SHP77 (cell line): ENCODE measurements at regions not wholly inside any gene's neighbourhood (a gene's known extent, or its start where the extent isn't known, plus 50 kb on each side); places are given as distances from the start of the nearest gene placed in this dataset.
A peak's percentile ranks its signal among the peaks of the same experiment; 100 is the strongest.
"Not testable (repeated sequence)": the region's sequence is repeated elsewhere in the genome, so short reads cannot be mapped to it uniquely, and the experiment has no call there.

Source experiments
- DNase-seq, 2 experiments: peaks; one replicate each; lab custom pipeline; 2025; lab: John Stamatoyannopoulos, UW

DNA sequence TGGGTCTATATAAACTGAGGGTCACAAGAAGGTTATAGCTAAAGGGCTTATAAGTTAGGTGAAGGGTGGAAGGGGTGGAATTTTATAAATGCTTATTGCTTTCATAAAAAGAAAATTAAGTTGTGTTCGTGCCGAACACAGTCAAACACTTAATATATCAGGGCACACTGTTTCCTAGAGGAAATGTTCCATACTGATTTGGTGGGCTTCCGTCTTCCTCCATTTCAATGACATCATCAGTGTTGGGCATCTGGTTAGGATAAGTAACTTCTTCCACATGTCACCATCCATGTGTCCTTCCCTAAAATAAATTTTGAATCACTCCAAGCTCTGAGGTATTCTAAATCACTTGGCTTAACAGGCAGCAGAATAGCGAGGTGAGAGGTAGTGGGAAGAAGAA lies 466.4 kb downstream of the MED13L start:
- no peak for DNase-seq

DNA sequence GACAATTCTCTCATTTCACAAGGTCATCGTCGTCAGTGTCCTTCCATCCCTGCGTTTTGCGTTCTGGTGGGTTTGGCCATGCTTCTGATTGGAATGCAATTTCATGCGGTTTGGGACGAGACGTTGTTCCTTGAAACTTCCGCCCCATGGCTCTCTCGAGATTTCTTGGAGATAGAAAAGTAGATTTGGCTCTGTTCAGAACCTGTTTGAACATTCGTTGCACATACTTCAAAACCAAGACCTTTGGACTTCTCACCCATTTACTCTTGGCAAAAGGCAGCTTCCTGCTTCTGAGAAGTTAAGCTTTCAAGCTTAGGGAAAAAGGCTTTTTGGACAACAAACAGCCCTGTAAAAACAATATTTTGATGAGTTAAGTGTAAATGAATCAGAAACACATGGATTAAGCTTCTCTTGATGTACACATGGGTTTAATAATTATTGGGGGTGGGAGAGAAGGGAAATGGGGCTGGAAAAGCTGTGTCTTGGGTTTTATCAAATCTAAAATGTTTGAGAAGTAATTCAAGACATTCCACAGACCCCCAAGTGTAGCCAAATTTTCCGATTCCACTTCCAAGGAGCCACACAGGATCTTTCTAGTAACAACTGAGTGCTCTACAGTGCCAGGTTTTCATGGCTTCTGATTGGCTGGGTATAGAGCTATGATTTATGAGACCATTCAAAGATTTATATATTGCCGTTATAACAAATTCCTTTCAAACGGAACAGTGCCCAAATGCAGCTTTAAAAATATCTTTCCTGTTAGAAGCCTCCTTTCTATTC lies 467.2 kb downstream of the MED13L start:
- no peak for DNase-seq

DNA sequence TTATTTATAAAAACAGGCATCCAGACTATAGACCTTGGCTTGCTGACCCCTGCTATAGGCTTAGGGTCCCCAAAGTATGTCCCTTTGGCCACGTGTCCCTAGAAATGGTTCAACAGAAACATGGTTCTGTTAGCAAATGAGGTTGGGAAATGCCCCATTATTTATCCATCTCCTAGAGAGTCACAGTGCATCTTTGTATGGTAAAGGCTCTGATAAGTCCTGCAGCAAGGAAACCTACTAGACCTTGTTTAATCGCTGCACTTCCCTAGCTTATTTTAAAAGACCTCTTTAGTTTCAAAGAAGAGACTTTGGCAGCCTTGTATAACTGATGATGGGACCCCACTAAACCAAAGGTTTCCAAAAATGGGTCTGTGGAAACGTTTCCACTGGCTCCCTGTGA lies 471.5 kb downstream of the MED13L start:
- no peak for DNase-seq

DNA sequence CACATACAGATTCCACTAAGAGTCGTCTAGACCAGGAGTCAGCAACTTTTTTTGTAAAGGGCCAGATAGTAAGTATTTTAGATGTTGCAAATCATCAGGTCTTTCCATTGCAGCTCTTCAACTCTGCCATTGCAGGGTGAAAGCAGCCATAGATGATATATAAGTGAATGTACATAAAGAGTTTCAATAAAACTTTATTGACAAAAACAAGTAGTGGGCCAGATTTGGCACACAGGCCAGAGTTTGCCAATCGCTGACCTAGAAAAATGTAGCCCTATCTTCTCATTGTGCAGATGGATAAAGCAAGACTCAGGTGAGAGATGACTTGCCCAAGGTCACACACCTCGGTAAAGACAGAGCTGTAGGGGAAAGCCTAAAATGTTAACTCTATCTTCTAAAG lies 474.7 kb downstream of the MED13L start:
- no peak for DNase-seq

DNA sequence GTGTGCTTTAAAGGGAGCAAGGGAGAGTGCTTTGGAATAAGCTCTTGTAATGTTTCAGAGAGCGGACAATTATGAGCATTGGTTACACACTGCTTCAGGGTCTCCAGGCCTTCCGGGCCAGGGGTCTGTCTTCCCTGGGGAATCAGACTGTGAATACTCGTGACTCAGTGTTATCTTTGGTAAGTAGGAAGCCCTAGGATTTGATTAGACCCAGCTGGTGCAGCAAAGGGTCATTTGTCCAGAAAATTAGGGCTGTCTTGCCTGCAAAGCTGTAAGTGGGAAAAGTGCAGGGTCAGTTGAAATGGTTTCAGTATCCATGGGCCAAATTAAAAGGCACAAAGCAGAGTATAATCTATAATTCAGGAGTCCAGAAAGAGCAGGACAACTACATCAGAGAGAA lies 475.6 kb downstream of the MED13L start:
- no peak for DNase-seq

DNA sequence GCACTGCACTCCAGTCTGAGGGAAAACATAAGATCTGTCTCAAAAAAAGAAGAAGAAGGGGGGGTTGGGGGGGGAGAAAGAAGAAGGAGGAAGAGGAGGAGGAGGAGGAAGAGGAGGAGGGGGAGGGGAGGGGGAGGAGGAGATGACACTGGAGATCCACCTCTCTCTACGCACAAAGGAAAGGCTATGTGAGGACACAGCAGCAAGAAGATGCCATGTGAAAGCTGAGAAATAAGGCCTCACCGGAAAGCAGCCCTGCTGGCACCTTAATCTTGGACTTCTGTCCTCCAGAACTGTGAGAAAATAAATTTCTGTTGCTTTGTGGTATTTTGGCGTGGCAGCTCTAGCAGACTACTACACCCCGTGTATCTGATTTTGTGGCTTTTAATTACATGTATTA lies 477.9 kb downstream of the MED13L start:
- no peak for DNase-seq

DNA sequence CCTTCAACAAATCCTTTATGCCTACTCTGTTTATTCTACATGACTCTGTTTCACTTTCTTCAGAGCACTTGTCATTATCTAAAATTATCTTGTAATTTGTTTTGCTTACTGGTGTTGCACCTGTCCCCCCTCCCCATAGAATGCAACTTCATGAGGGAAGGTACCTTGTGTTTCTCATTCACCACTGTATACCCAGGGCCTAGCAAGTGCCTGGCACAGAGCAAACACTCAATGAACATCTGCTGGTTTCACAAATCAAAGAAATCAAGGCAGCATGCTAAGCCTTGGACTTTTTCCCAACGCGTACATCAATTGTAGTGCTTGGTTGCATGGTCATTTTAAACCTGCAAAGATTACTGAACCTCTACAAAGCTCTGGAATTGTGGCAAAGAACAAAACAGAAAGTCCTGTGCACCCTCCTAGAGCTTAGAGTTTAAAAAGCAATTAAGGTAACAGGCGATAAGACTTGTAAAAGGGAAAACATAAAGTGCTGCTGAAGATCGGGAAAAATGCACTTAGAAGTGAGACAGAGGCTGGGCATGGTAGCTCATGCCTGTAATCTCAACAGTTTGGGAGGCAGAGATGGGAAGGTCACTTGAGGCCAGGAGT lies 479.1 kb downstream of the MED13L start:
- peak in 1 of 2 experiments; percentile 11 for DNase-seq

DNA sequence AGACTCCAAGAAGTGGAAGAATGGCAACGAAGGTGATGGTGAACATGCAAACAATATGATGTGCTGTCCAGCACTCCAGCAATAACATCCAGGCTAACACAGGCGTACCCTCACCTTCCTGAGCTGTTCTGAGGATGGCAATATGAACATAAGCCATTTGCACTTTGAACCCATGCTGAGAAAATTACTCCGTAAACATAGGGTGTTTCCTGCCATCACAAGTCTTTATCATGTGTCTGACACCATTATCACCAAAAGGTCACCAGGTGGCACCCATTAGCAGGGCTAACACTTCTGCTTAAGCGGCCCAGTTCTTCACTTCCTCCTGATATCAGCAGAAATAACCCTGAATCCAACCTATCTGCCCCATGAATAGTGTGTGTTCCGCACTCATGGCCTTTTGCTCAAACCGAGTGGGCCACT lies 482.8 kb downstream of the MED13L start:
- no peak for DNase-seq

DNA sequence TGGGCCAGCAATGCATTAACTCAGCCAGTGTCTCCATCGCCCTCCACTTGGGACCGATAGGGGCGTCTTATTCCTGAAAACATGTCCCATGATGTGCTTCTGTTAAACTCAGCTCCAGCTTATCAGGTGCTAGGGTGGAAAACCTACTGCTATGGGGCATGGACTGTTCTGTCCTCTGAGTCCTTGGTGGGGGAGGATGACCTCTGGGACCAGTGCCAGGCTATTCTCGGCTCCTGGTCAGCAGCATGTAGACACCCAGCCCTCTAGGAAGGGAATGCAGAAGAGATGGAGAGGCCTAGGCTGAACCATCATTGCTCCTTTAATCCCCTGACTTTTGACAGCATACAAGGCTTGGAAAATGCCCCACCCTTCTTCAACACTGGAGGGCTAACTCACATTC lies 486.2 kb downstream of the MED13L start:
- no peak for DNase-seq

DNA sequence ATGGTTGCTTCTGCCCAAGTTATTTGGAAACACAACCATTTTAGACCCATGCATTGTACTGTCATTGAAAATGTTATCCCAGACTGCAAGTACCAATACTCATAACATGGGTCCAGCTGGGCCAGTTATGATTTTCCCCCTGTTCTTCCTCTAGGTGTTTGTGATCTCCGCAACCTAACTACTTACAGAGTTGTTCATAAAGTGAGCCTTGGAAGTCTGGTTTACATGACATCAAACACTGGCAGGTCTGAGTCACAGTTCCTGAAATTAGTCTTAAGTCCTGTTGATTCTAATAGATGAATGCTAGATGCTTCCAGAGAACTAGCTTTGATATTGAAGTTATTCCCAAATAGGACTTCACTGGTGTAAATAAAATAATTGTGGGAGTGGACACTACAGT lies 487.0 kb downstream of the MED13L start:
- DNase-seq, result no peak

DNA sequence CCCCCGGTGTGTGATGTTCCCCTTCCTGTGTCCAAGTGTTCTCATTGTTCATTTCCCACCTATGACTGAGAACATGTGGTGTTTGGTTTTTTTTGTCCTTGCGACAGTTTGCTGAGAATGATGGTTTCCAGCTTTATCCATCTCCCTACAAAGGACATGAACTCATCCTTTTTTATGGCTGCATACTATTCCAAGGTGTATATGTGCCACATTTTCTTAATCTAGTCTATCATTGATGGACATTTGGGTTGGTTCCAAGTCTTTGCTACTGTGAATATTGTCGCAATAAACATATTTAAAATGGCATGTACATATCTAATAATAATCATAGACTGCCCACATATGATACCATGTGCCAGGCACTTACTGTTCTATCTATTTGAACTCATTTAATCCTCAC lies 491.0 kb downstream of the MED13L start:
- not testable (repeated sequence) for DNase-seq

DNA sequence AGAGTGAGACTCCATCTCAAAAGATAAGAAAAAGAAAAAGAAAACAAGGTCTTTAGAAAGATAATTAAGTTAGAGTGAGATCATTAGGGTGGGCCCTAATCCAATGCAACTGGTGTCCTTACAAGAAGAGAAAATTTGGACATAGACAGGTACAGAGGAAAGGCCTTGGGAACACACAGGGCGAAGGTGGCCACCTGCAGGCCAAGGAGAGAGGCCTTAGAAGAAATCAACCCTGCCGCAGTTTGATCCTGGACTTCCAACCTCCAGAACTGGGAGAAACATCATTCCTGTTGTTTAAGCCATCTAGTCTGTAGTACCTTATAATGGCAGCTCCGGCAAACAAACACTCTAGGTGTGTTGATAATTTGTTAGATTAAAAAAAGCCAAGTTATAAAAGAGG lies 491.9 kb downstream of the MED13L start:
- DNase-seq, result no peak

DNA sequence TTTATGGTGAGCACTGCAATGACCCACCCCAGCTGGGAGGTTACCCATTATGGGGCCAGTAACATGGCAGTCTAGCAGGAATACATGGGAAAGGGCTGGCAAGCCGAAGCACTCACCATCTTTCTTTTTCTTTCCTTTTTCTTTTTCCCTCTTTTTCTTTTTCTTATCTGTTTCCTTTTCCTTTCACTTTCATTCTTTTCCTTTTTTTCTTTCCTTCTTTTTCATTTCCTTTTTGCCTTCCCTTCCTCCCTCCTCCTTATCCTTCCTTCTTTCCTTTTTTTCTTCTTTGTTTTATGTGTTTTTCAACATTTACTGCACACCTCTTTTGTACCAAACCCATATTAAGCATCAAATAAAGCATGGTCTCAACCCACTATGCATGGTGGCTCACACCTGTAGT lies 501.1 kb downstream of the MED13L start:
- DNase-seq, result no peak

DNA sequence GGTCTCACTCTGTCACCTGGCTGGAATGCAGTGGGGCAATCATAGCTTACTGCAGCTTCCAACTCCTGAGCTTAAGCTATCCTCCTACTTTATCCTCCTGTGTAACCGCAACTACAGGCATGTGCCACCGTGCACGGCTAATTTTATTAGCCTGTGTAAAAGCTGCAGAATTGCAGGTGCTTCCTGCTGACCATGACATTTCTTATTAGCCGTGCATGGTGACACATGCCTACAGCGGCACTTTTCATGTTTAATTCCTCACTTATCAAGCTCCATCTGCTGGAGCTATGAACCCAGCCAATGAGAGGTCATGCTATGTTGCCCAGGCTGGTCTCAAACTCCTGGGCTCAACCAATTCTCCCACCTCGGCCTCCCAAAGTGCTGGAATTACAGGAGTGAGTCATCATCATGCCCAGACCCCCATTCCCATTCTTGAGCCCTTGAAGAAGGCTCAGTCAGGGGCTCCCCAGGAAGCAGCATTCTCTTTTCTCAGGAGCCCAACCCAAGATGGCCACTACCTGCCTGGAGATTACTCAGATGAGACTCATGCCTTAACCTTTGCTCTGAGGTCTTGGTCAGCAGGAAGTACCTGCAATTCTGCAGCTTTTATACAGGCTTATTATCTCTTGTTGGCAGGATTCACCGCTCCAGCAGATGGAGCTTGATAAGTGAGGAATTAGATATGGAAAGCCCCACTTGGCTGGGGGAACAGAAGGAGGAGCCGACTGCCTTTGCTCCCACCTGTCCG lies 503.2 kb downstream of the MED13L start:
- no peak for DNase-seq

DNA sequence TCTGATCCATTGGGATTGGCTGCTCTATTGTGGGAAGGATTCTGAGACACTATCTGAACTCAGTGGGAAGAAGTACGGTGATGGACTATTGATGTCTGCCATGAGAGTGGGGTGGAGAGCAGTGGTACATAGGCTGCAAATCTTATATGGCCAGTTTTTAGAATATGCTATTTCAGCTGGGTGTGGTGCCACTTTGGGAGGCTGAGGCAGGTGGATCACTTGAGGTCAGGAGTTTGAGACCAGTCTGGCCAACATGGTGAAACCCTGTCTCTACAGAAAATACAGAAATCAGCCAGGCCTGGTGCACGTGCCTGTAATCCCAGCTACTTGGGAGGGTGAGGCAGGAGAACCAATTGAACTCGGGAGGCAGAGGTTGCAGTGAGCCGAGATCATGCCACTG lies 505.9 kb downstream of the MED13L start:
- no peak for DNase-seq

DNA sequence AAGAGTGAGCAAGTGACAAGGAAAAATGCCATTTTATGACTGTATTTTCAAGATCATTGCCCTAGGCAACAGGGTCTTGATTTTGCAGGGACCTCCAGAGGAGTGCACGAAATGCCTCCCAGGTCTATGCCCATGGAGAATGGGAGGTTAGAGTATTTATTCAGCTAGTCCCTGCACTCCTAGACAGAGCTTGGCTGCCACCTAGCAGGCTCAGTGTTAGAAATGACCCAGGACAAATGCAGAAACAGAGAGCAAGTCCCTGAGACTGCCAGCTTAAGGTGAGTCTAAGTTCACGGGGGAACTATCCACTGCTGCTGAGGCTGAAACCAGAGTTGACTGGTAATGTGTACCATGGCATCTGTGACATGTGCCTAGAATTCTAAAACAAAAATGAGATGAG lies 506.4 kb downstream of the MED13L start:
- DNase-seq, result peak in 1 of 2 experiments; percentile 10

DNA sequence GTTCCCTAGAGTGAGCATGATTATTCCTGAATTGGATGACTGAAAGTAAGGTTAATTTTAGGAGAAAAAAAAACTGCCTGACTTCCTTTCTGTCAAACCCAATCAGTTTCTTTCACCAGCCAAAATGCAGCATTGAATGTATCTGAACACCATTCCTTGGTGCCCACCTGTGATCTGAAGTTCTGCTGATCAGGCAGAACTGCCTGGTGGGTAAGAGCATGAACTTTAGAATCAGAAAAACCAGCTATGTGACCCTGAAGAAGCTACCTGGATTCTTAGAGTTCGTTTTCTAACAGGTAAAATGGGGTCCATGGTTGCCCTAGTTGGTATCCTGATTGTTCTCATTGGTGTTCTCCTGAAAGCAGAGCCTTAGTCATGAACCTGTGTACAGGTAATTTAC lies 506.9 kb downstream of the MED13L start:
- DNase-seq, result no peak

DNA sequence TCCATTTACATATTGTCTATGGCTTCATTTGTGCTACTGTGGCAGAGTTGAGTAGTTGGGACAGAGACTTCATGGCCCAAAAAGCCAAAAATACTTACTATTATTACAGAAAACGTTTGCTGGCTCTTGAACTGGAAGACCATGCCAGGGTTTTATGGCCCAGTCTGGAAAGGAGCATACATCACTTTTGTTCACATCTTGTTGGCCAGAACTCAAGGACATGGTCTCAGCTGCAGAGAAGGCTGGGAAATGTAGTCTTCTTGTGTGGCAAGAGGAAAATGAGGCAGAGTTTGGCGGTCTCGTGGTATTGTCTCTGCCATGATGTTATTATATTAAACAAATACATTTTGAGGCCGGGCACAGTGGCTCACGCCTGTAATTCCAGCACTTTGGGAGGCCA lies 509.6 kb downstream of the MED13L start:
- no peak for DNase-seq

DNA sequence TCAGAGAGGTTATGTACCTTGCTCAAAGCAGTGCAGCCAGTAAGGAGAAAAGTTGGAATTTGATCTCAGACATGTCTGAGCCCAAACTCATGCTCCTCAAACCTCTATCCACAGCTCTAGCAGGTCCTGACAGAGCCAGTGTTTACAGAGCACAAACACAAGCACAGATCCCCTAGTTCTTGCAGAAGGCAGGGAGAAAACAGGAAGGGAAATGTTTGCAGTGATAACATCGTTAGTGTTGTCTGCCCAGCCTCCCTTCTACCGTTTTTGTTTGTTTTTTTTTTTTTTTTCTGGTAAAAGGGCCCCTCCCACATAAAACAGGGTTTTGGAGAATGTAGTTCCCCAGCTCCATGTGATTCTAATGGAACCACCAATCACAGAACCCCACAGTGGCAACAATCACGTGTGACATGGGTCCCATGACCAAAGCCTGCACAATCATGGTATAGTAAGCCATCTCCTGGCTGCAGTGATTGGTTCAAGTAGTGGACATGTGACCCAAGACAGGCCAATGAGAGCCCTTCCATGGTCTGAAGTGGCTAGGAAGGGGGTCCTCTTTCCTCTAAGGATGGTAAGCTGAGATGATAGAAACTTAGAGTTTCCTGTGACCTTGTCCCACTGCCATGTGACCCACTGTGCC lies 513.4 kb downstream of the MED13L start:
- DNase-seq, result no peak

DNA sequence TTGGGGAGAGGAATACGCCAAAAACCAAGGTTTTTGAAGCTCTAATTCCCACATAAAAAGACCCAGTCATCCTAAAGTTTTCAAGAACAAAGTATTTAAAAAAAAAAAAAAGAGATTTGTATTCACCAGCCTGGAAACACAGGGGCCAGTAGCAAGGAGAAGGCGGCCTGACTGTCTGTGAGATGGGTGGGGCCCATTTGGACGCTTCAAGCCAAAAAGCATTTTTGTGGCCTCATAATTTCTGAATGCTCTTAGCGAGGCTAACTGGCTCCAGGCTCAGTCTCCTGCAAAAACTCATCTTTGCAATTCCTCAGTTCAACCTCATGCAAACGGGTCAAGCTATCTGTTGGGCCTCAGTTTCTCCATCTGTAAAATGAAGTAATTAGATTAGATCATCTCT lies 514.1 kb downstream of the MED13L start:
- DNase-seq, result no peak

DNA sequence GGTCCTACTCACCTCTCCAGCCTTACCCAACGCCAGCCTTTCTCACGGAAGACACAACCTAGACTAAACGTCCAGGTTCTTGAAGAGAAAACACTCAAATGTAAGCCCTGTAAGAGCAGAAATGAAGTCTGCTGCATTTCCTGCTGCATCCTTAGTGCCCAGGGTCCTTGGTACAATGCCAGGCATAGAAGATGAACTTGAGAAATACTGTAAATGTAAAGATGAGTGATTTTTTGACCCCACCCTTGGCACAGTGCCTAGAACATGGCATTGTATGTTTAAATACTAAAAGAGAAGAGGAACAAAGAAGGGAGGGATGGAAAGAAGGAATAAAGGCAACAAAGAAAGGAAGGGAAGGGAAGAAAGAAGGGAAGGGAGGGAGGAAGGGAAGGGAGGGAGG lies 514.6 kb downstream of the MED13L start:
- no peak for DNase-seq

DNA sequence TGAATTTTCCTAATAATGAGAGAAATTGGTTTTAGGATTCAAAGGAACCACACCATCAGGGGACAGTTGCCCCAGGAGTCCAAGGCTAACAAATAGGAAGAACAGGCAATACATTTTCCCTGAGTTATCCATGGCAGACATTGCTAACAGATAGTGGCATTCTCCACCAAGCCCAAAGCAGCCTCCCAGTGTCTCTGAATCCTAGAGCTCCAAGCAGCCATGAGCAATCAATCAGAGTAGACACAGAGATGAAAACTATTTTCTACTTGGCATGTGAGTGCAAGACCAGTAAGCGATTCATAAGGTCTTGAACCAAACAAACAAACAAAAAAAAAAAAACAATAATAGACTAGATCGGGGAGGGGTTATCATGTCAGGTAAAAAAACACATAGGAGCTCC lies 515.7 kb downstream of the MED13L start:
- no peak for DNase-seq

DNA sequence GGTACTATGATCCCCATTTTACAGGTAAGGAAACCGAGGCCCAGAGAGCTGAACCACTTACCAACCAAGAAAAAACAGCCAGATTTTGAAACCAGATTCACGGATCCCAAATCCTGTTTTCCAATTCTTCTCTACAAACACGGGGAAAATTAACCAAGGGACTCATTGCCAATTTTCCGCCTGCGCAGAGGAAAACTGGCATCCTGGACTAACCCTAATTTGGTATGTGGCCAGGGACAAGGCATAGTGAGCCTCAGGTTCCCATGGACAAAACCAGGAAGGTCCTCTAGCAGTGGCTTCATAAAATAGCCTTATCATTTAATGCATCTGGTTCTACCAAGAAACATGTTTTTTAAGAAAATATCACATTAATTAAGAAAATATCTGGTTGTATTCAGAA lies 517.3 kb downstream of the MED13L start:
- DNase-seq, result no peak
